ENCODE measurements at regions not wholly inside any gene's neighbourhood (a gene's known extent, or its start where the extent isn't known, plus 50 kb on each side); places are given as distances from the start of the nearest gene placed in this dataset.

- Histone ChIP-seq H3K27me3 (ENCODE audit: insufficient read depth, low read length, poor library complexity) (no peaks in the 10 kb centered on the region), H3K79me2 (ENCODE audit: insufficient read depth, low read length) (no peaks in the 10 kb centered on the region), H2AFZ (ENCODE audit: low read depth, low read length) (no peak overlapping the region), H3K9me3 (ENCODE audit: insufficient read depth, low read length, severe bottlenecking) (peaks cover 11% of the 10 kb centered on the region), H3K36me3 (ENCODE audit: insufficient read depth, low read length) (no peaks in the 10 kb centered on the region), H3K4me1 (ENCODE audit: insufficient read depth, low read length) (peaks cover 4% of the 10 kb centered on the region), H4K20me1 (ENCODE audit: insufficient read depth, low read length) (no peaks in the 10 kb centered on the region), H3K9ac (ENCODE audit: low read depth, low read length) (no peak overlapping the region), H3K4me3 (ENCODE audit: low read depth in 1 of 2, low read length in 2 of 2) (no peak overlapping the region), H3K27ac (ENCODE audit: low read length) (no peak overlapping the region), H3K4me2 (ENCODE audit: insufficient read depth, low read length) (no peak overlapping the region)
- no peak for TF ChIP-seq EZH2 (IDR thresholded peaks at IDR 0.05; ENCODE audit: borderline replicate concordance, low read depth, low read length, severe bottlenecking)
- no peak for TF ChIP-seq CTCF (IDR thresholded peaks at IDR 0.05; ENCODE audit: borderline replicate concordance, extremely low read depth, low read length, poor library complexity, severe bottlenecking)
- DNase-seq = no peak
- no peak for ATAC-seq (ENCODE audit: insufficient read depth, low read depth)
Measured at GRCh38 chr5:158292981-158293380, 434.0 kb upstream of the CLINT1 start.

GRCh38 chr5:158289967-158290366 is 431.0 kb upstream of the CLINT1 start:
- no peak overlapping the region for H3K27ac ChIP-seq (ENCODE audit: low read length)
- peaks cover 4% of the 10 kb centered on the region for H3K9me3 ChIP-seq (ENCODE audit: insufficient read depth, low read length, severe bottlenecking)
- peaks cover 9% of the 10 kb centered on the region for H3K4me1 ChIP-seq (ENCODE audit: insufficient read depth, low read length)
- no peak overlapping the region for H3K4me3 ChIP-seq (ENCODE audit: low read depth in 1 of 2, low read length in 2 of 2)
- no peaks in the 10 kb centered on the region for H4K20me1 ChIP-seq (ENCODE audit: insufficient read depth, low read length)
- H3K36me3 ChIP-seq (ENCODE audit: insufficient read depth, low read length) = no peaks in the 10 kb centered on the region
- H3K9ac ChIP-seq (ENCODE audit: low read depth, low read length) = no peak overlapping the region
- no peaks in the 10 kb centered on the region for H3K79me2 ChIP-seq (ENCODE audit: insufficient read depth, low read length)
- H2AFZ ChIP-seq (ENCODE audit: low read depth, low read length) = no peak overlapping the region
- no peaks in the 10 kb centered on the region for H3K27me3 ChIP-seq (ENCODE audit: insufficient read depth, low read length, poor library complexity)
- no peak for ATAC-seq (ENCODE audit: insufficient read depth, low read depth)
- no peak overlapping the region for H3K4me2 ChIP-seq (ENCODE audit: insufficient read depth, low read length)
- DNase-seq = no peak
- TF ChIP-seq CTCF (IDR thresholded peaks at IDR 0.05; ENCODE audit: borderline replicate concordance, extremely low read depth, low read length, poor library complexity, severe bottlenecking) = no peak
- no peak for TF ChIP-seq EZH2 (IDR thresholded peaks at IDR 0.05; ENCODE audit: borderline replicate concordance, low read depth, low read length, severe bottlenecking)

- Histone ChIP-seq H3K9ac (ENCODE audit: low read depth, low read length) (no peak overlapping the region), H3K79me2 (ENCODE audit: insufficient read depth, low read length) (no peaks in the 10 kb centered on the region), H3K27me3 (ENCODE audit: insufficient read depth, low read length, poor library complexity) (no peaks in the 10 kb centered on the region), H3K4me1 (ENCODE audit: insufficient read depth, low read length) (peaks cover 9% of the 10 kb centered on the region), H3K9me3 (ENCODE audit: insufficient read depth, low read length, severe bottlenecking) (peaks cover 2% of the 10 kb centered on the region), H3K4me3 (ENCODE audit: low read depth in 1 of 2, low read length in 2 of 2) (no peak overlapping the region), H3K27ac (ENCODE audit: low read length) (peak overlapping the region; percentile 18; the same call in 1 of the 2 replicates), H3K36me3 (ENCODE audit: insufficient read depth, low read length) (no peaks in the 10 kb centered on the region), H3K4me2 (ENCODE audit: insufficient read depth, low read length) (no peak overlapping the region), H2AFZ (ENCODE audit: low read depth, low read length) (peak overlapping the region; percentile 28), H4K20me1 (ENCODE audit: insufficient read depth, low read length) (no peaks in the 10 kb centered on the region)
- no peak for TF ChIP-seq EZH2 (IDR thresholded peaks at IDR 0.05; ENCODE audit: borderline replicate concordance, low read depth, low read length, severe bottlenecking)
- no peak for TF ChIP-seq CTCF (IDR thresholded peaks at IDR 0.05; ENCODE audit: borderline replicate concordance, extremely low read depth, low read length, poor library complexity, severe bottlenecking)
- ATAC-seq (ENCODE audit: insufficient read depth, low read depth) = no peak
- no peak for DNase-seq
Measured at GRCh38 chr5:158288272-158288657, 429.3 kb upstream of the CLINT1 start.
